Tibial nerve (tissue), 3 donors: ENCODE measurements at regions not wholly inside any gene's neighbourhood (a gene's known extent, or its start where the extent isn't known, plus 50 kb on each side); places are given as distances from the start of the nearest gene placed in this dataset.

Source experiments
- POLR2A ChIP-seq, 2 donors: fragments of 450-650 bp; IDR thresholded peaks; one replicate each; pipeline ENCODE4 v1.6.1; 2017; ENCODE audit warnings: antibody characterized with exemption in 2 of 2, mild to moderate bottlenecking in 2 of 2, moderate library complexity in 2 of 2
- TF ChIP-seq, protein P1 (sequence below), 5 experiments: fragments of 200-600 bp in 3 of 5; fragments of 450-650 bp in 2 of 5; sonication (generic) in 3 of 5; IDR thresholded peaks; one replicate each; pipeline ENCODE4 v1.5.1; 2016 to 2019; ENCODE audit warnings: antibody characterized with exemption in 5 of 5, mild to moderate bottlenecking in 3 of 5, moderate library complexity in 2 of 5

DNA sequence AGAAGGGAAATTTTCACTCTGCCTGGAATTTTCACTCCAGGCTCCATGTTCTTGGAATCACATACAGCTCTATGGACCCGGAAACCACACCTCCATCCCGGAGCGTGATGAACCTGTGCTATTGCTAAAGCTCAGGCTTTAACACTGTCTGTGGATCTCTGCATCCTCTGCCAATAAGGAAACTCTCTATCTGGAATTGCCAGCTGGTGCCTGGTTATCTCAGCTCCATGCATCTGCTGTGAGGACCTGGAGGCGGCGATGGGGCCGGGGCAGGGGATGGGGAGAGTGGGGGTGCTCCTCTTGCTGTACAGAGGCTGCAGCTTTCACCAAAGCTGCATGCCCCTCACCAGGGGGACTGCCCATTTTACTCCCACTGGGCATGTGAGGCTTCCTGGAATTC, 754.0 kb upstream of the SOX11 start:
- TF ChIP-seq, protein P1, sequence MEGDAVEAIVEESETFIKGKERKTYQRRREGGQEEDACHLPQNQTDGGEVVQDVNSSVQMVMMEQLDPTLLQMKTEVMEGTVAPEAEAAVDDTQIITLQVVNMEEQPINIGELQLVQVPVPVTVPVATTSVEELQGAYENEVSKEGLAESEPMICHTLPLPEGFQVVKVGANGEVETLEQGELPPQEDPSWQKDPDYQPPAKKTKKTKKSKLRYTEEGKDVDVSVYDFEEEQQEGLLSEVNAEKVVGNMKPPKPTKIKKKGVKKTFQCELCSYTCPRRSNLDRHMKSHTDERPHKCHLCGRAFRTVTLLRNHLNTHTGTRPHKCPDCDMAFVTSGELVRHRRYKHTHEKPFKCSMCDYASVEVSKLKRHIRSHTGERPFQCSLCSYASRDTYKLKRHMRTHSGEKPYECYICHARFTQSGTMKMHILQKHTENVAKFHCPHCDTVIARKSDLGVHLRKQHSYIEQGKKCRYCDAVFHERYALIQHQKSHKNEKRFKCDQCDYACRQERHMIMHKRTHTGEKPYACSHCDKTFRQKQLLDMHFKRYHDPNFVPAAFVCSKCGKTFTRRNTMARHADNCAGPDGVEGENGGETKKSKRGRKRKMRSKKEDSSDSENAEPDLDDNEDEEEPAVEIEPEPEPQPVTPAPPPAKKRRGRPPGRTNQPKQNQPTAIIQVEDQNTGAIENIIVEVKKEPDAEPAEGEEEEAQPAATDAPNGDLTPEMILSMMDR (IDR thresholded peaks at IDR 0.05), result no peak
- TF ChIP-seq POLR2A (IDR thresholded peaks at IDR 0.05), result no peak
